Prostate gland (tissue), 2 donors: ENCODE measurements at regions not wholly inside any gene's neighbourhood (a gene's known extent, or its start where the extent isn't known, plus 50 kb on each side); places are given as distances from the start of the nearest gene placed in this dataset.
A peak's percentile ranks its signal among the peaks of the same experiment; 100 is the strongest.

Experiments used
- DNase-seq: peaks from one replicate; pipeline ENCODE4 v3.0.0-alpha.2; 2019; ENCODE audit warnings: low spot score
- H3K27ac ChIP-seq, 2 donors: fragments of 200-600 bp; sonication (generic); 2 replicates each; pipeline ENCODE4 v1.5.1; 2017 to 2019
- H3K27me3 ChIP-seq: fragments of 200-600 bp; sonication (generic); replicated peaks from 2 replicates; pipeline ENCODE4 v1.5.1; 2019; ENCODE audit not compliant: insufficient read depth
- H3K36me3 ChIP-seq, 2 donors: fragments of 200-600 bp; sonication (generic); 1 replicate in 1 of 2; 2 replicates in 1 of 2; pipeline versions ENCODE4 v1.5.1 to v1.8.1; 2017 to 2019
- H3K4me1 ChIP-seq: fragments of 200-600 bp; sonication (generic); replicated peaks from 2 replicates; pipeline ENCODE4 v1.5.1; 2019
- H3K4me3 ChIP-seq, 2 donors: fragments of 200-600 bp; sonication (generic); 2 replicates each; pipeline ENCODE4 v1.5.1; 2017 to 2019
- H3K9me3 ChIP-seq: fragments of 200-600 bp; sonication (generic); 2 replicates; pipeline ENCODE4 v1.5.1; 2017
- POLR2A ChIP-seq: fragments of 450-650 bp; IDR thresholded peaks from one replicate; pipeline ENCODE4 v1.6.1; 2016; ENCODE audit warnings: antibody characterized with exemption, mild to moderate bottlenecking
- POLR2AphosphoS5 ChIP-seq: sonication (generic); formaldehyde crosslinking; IDR thresholded peaks from one replicate; pipeline ENCODE4 v1.6.1; 2017; ENCODE audit warnings: antibody characterized with exemption
- WGBS: methylation state at CpG from one replicate; pipeline ENCODE4 v1.1.5; 2018; 5-methylcytosine and 5-hydroxymethylcytosine counted together
- intact Hi-C: fragments of 100-400 bp; cut with DNase I; formaldehyde crosslinking; loops from one replicate; pipeline ENCODE4 v1.14.2; 2022
- TF ChIP-seq, protein P1 (sequence below), 4 experiments: fragments of 200-600 bp in 2 of 4; fragments of 450-650 bp in 2 of 4; sonication (generic) in 2 of 4; IDR thresholded peaks; 1 replicate in 3 of 4; 2 replicates in 1 of 4; pipeline ENCODE4 v1.5.1; 2016 to 2019; ENCODE audit warnings: antibody characterized with exemption in 4 of 4, mild to moderate bottlenecking in 2 of 4, moderate library complexity in 2 of 4

- no peak overlapping the region for H3K27ac ChIP-seq
- TF ChIP-seq, protein P1, sequence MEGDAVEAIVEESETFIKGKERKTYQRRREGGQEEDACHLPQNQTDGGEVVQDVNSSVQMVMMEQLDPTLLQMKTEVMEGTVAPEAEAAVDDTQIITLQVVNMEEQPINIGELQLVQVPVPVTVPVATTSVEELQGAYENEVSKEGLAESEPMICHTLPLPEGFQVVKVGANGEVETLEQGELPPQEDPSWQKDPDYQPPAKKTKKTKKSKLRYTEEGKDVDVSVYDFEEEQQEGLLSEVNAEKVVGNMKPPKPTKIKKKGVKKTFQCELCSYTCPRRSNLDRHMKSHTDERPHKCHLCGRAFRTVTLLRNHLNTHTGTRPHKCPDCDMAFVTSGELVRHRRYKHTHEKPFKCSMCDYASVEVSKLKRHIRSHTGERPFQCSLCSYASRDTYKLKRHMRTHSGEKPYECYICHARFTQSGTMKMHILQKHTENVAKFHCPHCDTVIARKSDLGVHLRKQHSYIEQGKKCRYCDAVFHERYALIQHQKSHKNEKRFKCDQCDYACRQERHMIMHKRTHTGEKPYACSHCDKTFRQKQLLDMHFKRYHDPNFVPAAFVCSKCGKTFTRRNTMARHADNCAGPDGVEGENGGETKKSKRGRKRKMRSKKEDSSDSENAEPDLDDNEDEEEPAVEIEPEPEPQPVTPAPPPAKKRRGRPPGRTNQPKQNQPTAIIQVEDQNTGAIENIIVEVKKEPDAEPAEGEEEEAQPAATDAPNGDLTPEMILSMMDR (IDR thresholded peaks at IDR 0.05), result no peak
- TF ChIP-seq POLR2AphosphoS5 (no peak), POLR2A (no peak)
- no peaks in the 10 kb centered on the region for H3K36me3 ChIP-seq
- intact Hi-C loops, result no loop called here
- H3K9me3 ChIP-seq, result no peaks in the 10 kb centered on the region
- H3K4me1 ChIP-seq, result no peaks in the 10 kb centered on the region
- no peak overlapping the region for H3K4me3 ChIP-seq
- WGBS, result 64% methylated on average over 2 of the region's 2 CpGs
- no peak for DNase-seq
- no peaks in the 10 kb centered on the region for H3K27me3 ChIP-seq
Observed at GRCh38 chr5:160966921-160967320, 114.9 kb upstream of the ATP10B start.

GRCh38 chr5:160961761-160962160 is 109.8 kb upstream of the ATP10B start:
- DNase-seq, result no peak
- Histone ChIP-seq H3K36me3 (no peaks in the 10 kb centered on the region), H3K4me3 (no peak overlapping the region), H3K27ac (no peak overlapping the region), H3K27me3 (no peaks in the 10 kb centered on the region), H3K4me1 (no peaks in the 10 kb centered on the region), H3K9me3 (no peaks in the 10 kb centered on the region)
- 73% methylated on average over 2 of the region's 2 CpGs for WGBS
- TF ChIP-seq POLR2AphosphoS5 (no peak), POLR2A (no peak)
- TF ChIP-seq, protein P1 (IDR thresholded peaks at IDR 0.05), result no peak
- intact Hi-C loops, result no loop called here

DNA sequence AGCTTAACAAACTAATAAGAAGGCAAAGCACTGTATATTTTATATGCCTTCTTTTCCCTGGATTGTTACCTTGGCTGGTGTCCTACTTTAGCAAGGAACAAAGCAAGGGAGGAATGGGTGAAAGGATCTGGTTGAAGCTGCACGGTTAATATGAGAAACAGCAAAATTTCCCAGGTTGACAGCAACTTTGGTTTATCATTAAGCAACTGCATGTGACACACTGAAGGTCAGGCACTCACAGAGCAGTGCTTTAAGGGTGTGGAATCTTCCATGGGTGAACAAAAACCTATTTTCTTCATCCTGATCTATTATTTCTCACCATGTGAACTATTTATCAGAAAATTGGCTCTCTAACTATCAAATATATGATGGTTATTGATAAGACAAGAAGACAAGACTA is 109.0 kb upstream of the ATP10B start:
- intact Hi-C loops, result no loop called here
- Histone ChIP-seq H3K27me3 (no peaks in the 10 kb centered on the region), H3K4me3 (no peak overlapping the region), H3K36me3 (no peaks in the 10 kb centered on the region), H3K27ac (no peak overlapping the region), H3K4me1 (no peaks in the 10 kb centered on the region), H3K9me3 (no peaks in the 10 kb centered on the region)
- WGBS, result 32% methylated on average over 1 of the region's 1 CpG
- no peak for TF ChIP-seq POLR2A
- TF ChIP-seq, protein P1 (IDR thresholded peaks at IDR 0.05), result no peak
- TF ChIP-seq POLR2AphosphoS5, result no peak
- DNase-seq, result no peak

DNA sequence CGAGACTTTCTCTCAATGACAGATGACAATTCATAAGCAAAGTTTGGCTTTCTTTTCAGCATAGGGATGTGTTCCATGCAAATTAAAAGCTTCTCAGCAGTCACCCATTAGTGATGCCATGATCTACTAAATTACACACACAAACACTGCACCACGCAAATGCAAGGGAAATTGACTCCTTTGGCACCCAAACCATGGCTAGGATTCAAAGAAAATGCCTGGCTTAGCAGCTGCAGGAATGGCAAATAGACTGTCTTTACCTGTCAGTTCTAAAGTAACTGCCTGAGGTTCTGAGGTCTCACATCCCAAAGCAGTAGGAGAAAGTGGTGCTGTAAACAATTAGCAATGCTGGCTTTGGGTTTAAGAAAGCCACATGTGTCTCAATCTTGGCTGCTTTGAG is 108.6 kb upstream of the ATP10B start:
- Histone ChIP-seq H3K27ac (no peak overlapping the region), H3K27me3 (no peaks in the 10 kb centered on the region), H3K36me3 (no peaks in the 10 kb centered on the region), H3K4me1 (no peaks in the 10 kb centered on the region), H3K9me3 (no peaks in the 10 kb centered on the region), H3K4me3 (no peak overlapping the region)
- intact Hi-C loops, result no loop called here
- DNase-seq, result no peak
- TF ChIP-seq, protein P1 (IDR thresholded peaks at IDR 0.05), result no peak
- TF ChIP-seq POLR2AphosphoS5 (no peak), POLR2A (no peak)
- WGBS, result 55% methylated on average over 2 of the region's 2 CpGs

DNA sequence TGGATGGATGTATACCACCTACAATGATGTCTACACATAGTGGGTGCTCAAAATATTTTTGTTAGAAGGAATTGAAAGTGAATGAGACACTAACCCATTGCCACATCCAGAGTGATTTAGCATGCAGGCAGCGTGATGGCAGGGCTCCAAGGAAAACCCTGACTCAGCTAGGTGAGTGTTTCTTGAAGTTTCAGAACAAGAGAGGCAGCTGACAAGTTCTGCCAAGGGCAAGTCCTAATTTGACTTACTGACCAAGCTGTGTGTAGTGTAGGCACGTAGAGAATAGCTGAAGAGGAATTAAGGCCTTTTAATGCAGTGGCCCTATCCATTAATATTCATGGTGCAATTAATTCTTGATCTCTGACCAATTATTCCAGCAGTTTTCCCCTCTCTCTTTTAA is 107.8 kb upstream of the ATP10B start:
- Histone ChIP-seq H3K27me3 (no peaks in the 10 kb centered on the region), H3K27ac (no peak overlapping the region), H3K4me3 (no peak overlapping the region), H3K9me3 (no peaks in the 10 kb centered on the region), H3K4me1 (no peaks in the 10 kb centered on the region), H3K36me3 (no peaks in the 10 kb centered on the region)
- 50% methylated on average over 2 of the region's 2 CpGs for WGBS
- TF ChIP-seq POLR2A, result no peak
- DNase-seq, result peak; percentile 8
- intact Hi-C loops, result no loop called here
